ENCODE measurements at regions not wholly inside any gene's neighbourhood (a gene's known extent, or its start where the extent isn't known, plus 50 kb on each side); places are given as distances from the start of the nearest gene placed in this dataset.
"Not testable (repeated sequence)": the region's sequence is repeated elsewhere in the genome, so short reads cannot be mapped to it uniquely, and the experiment has no call there.

DNA sequence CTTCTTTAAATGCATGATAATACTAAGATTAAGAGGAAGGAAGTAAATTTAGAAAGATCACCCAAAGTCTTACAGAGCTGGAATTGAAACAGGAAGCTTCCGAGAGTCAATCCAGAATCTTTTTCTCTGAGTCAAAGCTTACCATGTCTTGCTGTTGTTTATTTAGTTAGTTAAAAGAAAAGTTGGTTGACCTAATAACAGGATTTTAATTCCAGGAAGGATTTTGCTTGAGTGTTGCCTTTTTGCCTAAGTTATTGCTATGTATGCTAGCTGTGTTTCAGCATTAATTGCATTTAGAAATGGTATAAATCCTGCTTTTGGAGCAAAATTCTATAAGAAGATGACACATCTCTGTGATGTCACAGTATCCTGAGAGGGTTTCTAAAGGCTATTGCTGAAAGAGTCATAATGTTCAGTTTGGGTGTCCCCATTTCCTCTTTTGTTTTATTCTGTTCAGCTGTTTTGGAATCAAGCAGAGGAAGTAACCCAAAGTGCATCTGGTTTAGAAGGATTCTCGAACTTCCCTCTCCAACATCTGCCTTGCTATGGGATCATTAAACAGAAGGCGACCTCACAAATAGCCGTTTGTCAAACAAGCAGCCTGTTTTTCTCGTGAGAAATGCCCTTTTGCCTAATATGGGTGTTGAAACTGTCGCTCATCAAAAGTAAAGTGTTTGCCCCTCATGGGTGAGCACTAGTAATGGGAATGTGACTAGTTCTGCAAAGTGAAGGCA, 271.5 kb upstream of the MMADHC start:
- no peak overlapping the region for H3K27ac Mint-ChIP-seq (ENCODE audit: low read depth)
- no peak for DNase-seq (ENCODE audit: low spot score in 2 of 2)
- ATAC-seq (replicated peaks; ENCODE audit: extremely low read depth, poor library complexity, severe bottlenecking) = no peak
- H3K4me1 Mint-ChIP-seq = no peaks in the 10 kb centered on the region
- H3K4me3 Mint-ChIP-seq = no peak overlapping the region
- H3K27me3 Mint-ChIP-seq = no peaks in the 10 kb centered on the region
- H3K36me3 Mint-ChIP-seq (ENCODE audit: insufficient read depth) = peaks cover 2% of the 10 kb centered on the region
- peaks cover 22% of the 10 kb centered on the region for H3K9me3 Mint-ChIP-seq

DNA sequence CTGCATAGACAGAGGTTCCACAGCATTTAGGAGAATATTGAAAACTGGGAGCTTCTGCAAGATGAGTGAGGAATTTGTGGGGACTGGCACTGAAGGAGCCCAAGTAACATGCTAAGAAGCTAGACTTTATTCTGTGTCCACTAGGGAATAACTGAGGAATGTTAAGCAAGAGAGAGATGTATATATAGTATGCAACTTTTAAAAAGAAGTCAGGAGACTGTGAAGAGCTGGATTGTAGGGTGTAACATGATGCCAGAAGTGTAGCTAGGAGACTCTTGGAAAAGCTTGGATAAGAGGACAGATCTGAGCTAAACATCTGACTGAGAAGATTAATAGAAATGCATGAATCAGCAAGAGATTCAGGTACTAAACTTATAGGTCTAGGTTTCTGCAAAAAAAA, 270.6 kb upstream of the MMADHC start:
- no peak overlapping the region for H3K4me3 Mint-ChIP-seq
- peaks cover 20% of the 10 kb centered on the region for H3K9me3 Mint-ChIP-seq
- H3K36me3 Mint-ChIP-seq (ENCODE audit: insufficient read depth) = peaks cover 3% of the 10 kb centered on the region
- DNase-seq (ENCODE audit: low spot score in 2 of 2) = no peak
- no peaks in the 10 kb centered on the region for H3K4me1 Mint-ChIP-seq
- ATAC-seq (replicated peaks; ENCODE audit: extremely low read depth, poor library complexity, severe bottlenecking) = no peak
- H3K27ac Mint-ChIP-seq (ENCODE audit: low read depth) = no peak overlapping the region
- H3K27me3 Mint-ChIP-seq = no peaks in the 10 kb centered on the region

DNA sequence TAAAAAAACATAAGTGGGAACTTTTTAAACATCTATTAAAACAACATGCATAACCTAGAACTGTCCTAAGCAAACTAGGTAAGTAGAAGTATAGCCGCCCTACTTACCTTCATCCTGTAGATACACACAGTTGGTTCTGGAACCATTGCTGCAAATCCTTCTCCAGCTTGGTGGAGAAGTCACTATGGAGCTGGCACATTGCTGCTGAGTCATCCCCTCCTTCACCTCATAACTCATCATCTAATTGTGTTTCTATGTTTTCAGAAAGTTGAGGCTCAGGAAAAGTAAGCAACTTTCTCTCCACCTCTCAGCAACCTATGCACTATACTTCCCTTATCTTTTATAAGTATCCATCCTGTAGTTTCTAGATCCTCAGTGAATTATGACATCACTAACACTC, 269.8 kb upstream of the MMADHC start:
- H3K4me1 Mint-ChIP-seq = no peaks in the 10 kb centered on the region
- ATAC-seq (replicated peaks; ENCODE audit: extremely low read depth, poor library complexity, severe bottlenecking) (no peak), DNase-seq (ENCODE audit: low spot score in 2 of 2) (no peak)
- peaks cover 4% of the 10 kb centered on the region for H3K36me3 Mint-ChIP-seq (ENCODE audit: insufficient read depth)
- H3K27ac Mint-ChIP-seq (ENCODE audit: low read depth) = no peak overlapping the region
- H3K27me3 Mint-ChIP-seq = no peaks in the 10 kb centered on the region
- peaks cover 17% of the 10 kb centered on the region for H3K9me3 Mint-ChIP-seq
- no peak overlapping the region for H3K4me3 Mint-ChIP-seq

DNA sequence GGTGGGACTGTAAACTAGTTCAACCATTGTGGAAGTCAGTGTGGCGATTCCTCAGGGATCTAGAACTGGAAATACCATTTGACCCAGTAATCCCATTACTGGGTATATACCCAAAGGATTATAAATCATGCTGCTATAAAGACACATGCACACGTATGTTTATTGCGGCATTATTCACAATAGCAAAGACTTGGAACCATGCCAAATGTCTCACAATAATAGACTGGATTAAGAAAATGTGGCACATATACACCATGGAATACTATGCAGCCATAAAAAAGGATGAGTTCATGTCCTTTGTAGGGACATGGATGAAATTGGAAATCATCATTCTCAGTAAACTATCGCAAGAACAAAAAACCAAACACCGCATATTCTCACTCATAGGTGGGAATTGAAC, 268.3 kb upstream of the MMADHC start:
- not testable (repeated sequence) for H3K36me3 Mint-ChIP-seq (ENCODE audit: insufficient read depth); H3K4me1 Mint-ChIP-seq; ATAC-seq (replicated peaks; ENCODE audit: extremely low read depth, poor library complexity, severe bottlenecking); H3K4me3 Mint-ChIP-seq; H3K27ac Mint-ChIP-seq (ENCODE audit: low read depth); DNase-seq (ENCODE audit: low spot score in 2 of 2); H3K27me3 Mint-ChIP-seq
- H3K9me3 Mint-ChIP-seq = peaks cover 13% of the 10 kb centered on the region

DNA sequence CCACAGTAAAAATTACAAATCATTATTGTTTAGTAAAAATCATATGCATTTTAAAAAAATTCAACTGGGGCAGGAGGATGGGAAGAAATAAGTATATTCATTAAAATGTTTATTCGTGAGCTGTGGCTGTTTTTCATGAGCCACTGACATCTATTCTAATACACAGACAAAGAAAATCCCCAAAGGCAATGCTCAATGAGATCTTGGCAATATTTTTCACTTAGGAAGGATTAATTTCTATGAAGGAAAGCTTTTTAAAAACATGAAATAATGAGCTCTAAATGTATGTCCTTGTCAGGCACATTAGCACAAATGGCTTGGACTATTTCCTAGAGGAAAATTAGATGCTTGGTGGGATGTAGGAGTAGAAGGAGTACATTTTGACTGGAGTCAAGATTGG, 262.0 kb upstream of the MMADHC start:
- no peak for DNase-seq (ENCODE audit: low spot score in 2 of 2)
- no peaks in the 10 kb centered on the region for H3K4me1 Mint-ChIP-seq
- no peak for ATAC-seq (replicated peaks; ENCODE audit: extremely low read depth, poor library complexity, severe bottlenecking)
- no peaks in the 10 kb centered on the region for H3K27me3 Mint-ChIP-seq
- H3K36me3 Mint-ChIP-seq (ENCODE audit: insufficient read depth) = peaks cover 2% of the 10 kb centered on the region
- H3K4me3 Mint-ChIP-seq = no peak overlapping the region
- H3K27ac Mint-ChIP-seq (ENCODE audit: low read depth) = no peak overlapping the region
- H3K9me3 Mint-ChIP-seq = peaks cover 17% of the 10 kb centered on the region

DNA sequence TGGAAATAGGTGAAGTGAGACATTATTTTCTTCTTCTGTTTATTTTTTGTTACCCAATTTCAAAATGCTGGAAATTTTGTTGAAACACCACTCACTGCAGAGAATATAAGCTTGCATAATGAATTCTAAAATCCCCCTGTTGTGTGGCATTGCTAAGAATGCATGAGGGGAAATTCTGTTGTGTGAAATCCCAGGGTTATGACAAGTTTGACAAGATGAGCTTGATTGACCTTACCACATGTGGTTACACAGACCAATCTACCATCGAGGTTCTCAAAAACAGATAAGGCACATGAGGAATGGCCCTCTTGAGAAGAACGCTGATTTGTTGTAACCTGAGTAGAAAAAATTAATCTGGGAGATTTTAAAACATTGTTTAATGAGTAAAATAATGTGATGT, 261.6 kb upstream of the MMADHC start:
- H3K4me3 Mint-ChIP-seq = no peak overlapping the region
- no peaks in the 10 kb centered on the region for H3K27me3 Mint-ChIP-seq
- ATAC-seq (replicated peaks; ENCODE audit: extremely low read depth, poor library complexity, severe bottlenecking) (no peak), DNase-seq (ENCODE audit: low spot score in 2 of 2) (no peak)
- H3K4me1 Mint-ChIP-seq = no peaks in the 10 kb centered on the region
- H3K27ac Mint-ChIP-seq (ENCODE audit: low read depth) = no peak overlapping the region
- H3K36me3 Mint-ChIP-seq (ENCODE audit: insufficient read depth) = peaks cover 2% of the 10 kb centered on the region
- peaks cover 17% of the 10 kb centered on the region for H3K9me3 Mint-ChIP-seq

DNA sequence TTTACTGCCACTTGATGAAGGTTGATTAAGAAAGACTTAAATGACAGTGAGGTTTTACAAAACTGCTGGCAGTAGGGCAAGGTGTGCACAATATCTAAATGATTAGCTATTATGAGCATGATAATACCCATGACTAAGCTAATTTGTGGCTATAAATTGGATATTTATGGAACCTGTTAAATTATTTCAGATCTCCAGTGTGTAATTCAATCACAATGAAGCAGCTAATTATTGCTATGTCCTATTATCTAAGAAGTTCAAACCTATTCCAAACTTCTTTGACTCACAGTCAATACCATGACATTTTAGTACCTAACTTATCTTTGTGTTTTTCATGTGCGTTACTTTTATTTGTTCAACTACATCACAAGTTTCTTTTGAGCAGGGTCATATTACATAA, 253.8 kb upstream of the MMADHC start:
- no peak overlapping the region for H3K4me3 Mint-ChIP-seq
- ATAC-seq (replicated peaks; ENCODE audit: extremely low read depth, poor library complexity, severe bottlenecking) (no peak), DNase-seq (ENCODE audit: low spot score in 2 of 2) (no peak)
- peaks cover 6% of the 10 kb centered on the region for H3K9me3 Mint-ChIP-seq
- H3K4me1 Mint-ChIP-seq = no peaks in the 10 kb centered on the region
- H3K27ac Mint-ChIP-seq (ENCODE audit: low read depth) = no peak overlapping the region
- H3K27me3 Mint-ChIP-seq = no peaks in the 10 kb centered on the region
- no peaks in the 10 kb centered on the region for H3K36me3 Mint-ChIP-seq (ENCODE audit: insufficient read depth)

DNA sequence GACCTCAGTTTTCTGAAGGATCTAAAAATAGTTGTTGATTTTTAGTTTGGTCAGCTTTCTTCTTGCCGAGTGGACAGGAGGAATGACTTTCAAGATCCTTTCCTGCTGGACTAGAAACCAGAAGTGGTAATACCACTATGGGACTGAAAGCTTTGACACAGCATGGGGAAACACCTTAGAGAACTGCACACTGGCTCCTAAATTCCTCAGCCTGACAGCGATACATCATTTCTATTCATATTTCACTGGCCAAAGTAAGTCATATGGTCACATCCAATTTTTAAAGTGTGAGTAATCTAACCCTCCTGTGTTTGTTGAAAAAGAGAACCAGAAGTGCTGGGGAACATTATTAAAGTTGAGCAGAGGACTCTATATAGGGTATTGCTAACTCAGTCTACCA, 244.7 kb upstream of the MMADHC start:
- H3K4me1 Mint-ChIP-seq = no peaks in the 10 kb centered on the region
- H3K4me3 Mint-ChIP-seq = no peak overlapping the region
- no peak overlapping the region for H3K27ac Mint-ChIP-seq (ENCODE audit: low read depth)
- no peaks in the 10 kb centered on the region for H3K36me3 Mint-ChIP-seq (ENCODE audit: insufficient read depth)
- H3K9me3 Mint-ChIP-seq = peaks cover 28% of the 10 kb centered on the region
- no peaks in the 10 kb centered on the region for H3K27me3 Mint-ChIP-seq
- ATAC-seq (replicated peaks; ENCODE audit: extremely low read depth, poor library complexity, severe bottlenecking) (no peak), DNase-seq (ENCODE audit: low spot score in 2 of 2) (no peak)

DNA sequence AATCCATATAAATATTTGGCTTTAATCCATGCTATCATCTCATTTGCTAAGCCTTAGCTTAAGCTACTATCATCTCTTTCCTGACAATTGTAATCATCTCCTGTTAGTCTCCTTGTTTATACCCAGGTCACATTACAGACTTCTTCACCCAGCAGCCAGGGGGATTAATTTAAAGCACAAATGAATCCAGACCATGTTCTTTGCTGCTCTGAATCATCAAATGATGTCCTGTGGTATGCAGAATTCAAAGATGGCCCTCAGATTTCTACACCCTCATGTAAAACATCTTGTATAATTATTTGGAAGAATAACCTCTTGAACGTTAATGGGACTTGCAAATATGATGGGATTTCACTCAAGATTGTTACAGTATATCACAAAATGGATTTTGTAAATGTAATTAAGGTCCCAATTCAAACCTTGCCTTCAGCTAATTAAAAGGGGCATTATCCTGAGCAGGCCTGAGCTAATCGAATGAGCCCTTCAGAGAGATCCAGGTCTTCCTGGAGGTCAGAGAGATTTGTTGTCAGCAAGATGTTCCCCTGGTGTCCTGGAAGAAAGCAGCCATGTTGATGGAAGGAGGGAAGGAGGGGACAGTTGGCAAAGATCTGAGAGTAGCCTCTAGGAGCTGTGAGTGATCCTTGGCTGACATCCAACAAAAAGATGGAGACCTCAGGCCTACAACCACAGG, 241.1 kb upstream of the MMADHC start:
- H3K4me3 Mint-ChIP-seq = no peak overlapping the region
- no peaks in the 10 kb centered on the region for H3K27me3 Mint-ChIP-seq
- no peak for DNase-seq (ENCODE audit: low spot score in 2 of 2)
- no peaks in the 10 kb centered on the region for H3K4me1 Mint-ChIP-seq
- H3K36me3 Mint-ChIP-seq (ENCODE audit: insufficient read depth) = no peaks in the 10 kb centered on the region
- H3K9me3 Mint-ChIP-seq = peaks cover 21% of the 10 kb centered on the region
- H3K27ac Mint-ChIP-seq (ENCODE audit: low read depth) = no peak overlapping the region
- ATAC-seq (replicated peaks; ENCODE audit: extremely low read depth, poor library complexity, severe bottlenecking) = no peak

DNA sequence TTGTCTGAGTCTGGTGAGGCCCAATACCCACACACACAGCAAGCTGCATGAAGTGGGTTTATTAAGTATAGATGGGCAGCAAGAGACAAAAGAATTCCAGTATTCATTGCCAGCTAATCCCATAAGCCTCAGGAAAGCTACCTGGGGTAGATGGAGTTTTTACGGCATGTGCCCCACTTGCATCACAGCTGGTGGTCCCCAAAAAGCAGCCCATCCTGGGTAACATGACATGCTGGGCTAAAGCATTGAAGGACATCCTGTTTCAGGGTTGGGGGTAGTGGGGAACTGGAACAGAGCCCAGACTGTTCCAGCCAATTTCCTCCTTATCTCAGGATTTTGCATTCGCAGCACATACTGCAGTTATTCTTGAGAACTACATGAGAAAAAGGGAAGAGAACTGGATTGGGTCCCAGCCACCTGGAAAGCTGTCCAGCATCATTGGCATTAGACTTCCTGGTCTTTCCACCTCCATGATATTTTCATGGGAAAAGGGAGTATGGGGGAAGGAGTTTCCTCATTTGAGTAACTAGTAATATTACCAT, 240.1 kb upstream of the MMADHC start:
- Mint-ChIP-seq H3K4me3 (no peak overlapping the region), H3K27ac (ENCODE audit: low read depth) (no peak overlapping the region), H3K36me3 (ENCODE audit: insufficient read depth) (no peaks in the 10 kb centered on the region), H3K27me3 (no peaks in the 10 kb centered on the region), H3K4me1 (no peaks in the 10 kb centered on the region), H3K9me3 (peaks cover 21% of the 10 kb centered on the region)
- DNase-seq (ENCODE audit: low spot score in 2 of 2) = no peak
- no peak for ATAC-seq (replicated peaks; ENCODE audit: extremely low read depth, poor library complexity, severe bottlenecking)

DNA sequence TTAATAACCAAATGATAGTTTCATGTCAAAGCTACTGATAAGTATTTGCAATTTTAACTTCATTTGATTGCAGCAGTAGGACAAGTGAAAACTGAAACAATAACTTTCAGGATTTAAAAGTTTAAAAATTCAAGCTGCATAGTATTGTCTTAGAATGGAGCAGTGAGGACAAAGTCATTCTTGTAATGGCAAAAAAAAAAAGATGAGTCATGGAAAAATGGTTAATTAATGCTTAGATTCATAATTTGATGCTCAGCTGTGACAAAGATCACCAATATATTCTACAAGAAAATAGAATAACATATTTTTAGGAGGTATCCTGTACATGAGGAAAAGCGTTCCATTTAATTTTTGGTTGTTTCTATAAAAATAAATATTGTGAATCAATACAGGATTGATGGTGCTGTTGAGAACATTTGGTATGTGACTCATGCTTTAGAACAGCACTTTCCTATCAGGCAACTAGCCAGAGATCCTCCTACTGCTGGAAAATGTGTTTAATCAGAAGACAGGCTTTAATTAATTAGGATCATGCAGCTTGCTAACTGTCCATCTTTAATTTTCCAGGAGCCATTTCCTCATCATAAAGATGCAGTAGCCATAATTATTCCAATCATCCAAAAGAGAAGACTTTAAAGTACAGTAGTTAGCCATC, 239.0 kb upstream of the MMADHC start:
- H3K27ac Mint-ChIP-seq (ENCODE audit: low read depth) = no peak overlapping the region
- ATAC-seq (replicated peaks; ENCODE audit: extremely low read depth, poor library complexity, severe bottlenecking) (no peak), DNase-seq (ENCODE audit: low spot score in 2 of 2) (no peak)
- H3K4me1 Mint-ChIP-seq = no peaks in the 10 kb centered on the region
- no peaks in the 10 kb centered on the region for H3K27me3 Mint-ChIP-seq
- no peaks in the 10 kb centered on the region for H3K36me3 Mint-ChIP-seq (ENCODE audit: insufficient read depth)
- no peak overlapping the region for H3K4me3 Mint-ChIP-seq
- H3K9me3 Mint-ChIP-seq = peaks cover 19% of the 10 kb centered on the region

DNA sequence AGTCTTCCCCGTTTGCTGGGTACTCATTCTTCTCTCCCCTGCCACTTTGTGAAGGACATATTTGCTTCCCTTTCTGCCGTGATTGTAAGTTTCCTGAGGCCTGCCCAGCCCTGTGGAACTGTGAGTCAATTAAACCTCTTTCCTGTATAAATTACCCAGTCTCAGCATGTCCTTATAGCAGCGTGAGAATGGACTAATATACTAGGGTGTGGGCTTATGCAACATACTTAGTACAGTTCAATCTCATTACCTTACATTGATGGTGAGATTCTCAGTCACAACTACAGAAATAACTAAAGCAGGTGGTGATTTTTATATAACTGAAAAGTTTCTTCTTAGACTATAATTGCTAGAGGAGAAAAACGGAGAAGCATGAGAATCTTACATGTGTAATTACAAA, 237.9 kb upstream of the MMADHC start:
- Mint-ChIP-seq H3K27me3 (no peaks in the 10 kb centered on the region), H3K27ac (ENCODE audit: low read depth) (no peak overlapping the region), H3K36me3 (ENCODE audit: insufficient read depth) (no peaks in the 10 kb centered on the region), H3K4me1 (no peaks in the 10 kb centered on the region), H3K4me3 (no peak overlapping the region), H3K9me3 (peaks cover 15% of the 10 kb centered on the region)
- DNase-seq (ENCODE audit: low spot score in 2 of 2) (no peak), ATAC-seq (replicated peaks; ENCODE audit: extremely low read depth, poor library complexity, severe bottlenecking) (no peak)

DNA sequence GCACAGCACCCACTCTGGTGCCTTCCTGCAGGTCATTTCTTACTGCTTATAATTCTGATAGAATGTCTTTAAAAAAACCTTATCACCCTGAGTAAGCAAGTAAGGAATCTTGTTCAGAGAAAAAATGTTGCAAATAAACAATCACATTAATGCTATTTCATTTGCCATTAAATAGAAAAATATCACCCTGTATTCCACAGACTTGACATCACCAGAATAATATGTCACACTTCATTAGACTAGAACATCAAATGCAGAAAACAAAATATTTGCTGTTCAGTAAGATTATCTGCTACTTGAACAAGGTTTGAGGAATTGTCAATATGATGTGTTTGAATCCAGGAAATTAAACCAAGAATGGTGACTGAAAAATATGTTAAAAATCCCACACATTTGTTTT, 236.6 kb upstream of the MMADHC start:
- ATAC-seq (replicated peaks; ENCODE audit: extremely low read depth, poor library complexity, severe bottlenecking) (no peak), DNase-seq (ENCODE audit: low spot score in 2 of 2) (no peak)
- Mint-ChIP-seq H3K36me3 (ENCODE audit: insufficient read depth) (no peaks in the 10 kb centered on the region), H3K4me1 (no peaks in the 10 kb centered on the region), H3K9me3 (peaks cover 14% of the 10 kb centered on the region), H3K4me3 (no peak overlapping the region), H3K27ac (ENCODE audit: low read depth) (no peak overlapping the region), H3K27me3 (no peaks in the 10 kb centered on the region)
